HCT116 (cell line): ENCODE measurements at regions not wholly inside any gene's neighbourhood (a gene's known extent, or its start where the extent isn't known, plus 50 kb on each side); places are given as distances from the start of the nearest gene placed in this dataset.

Experiments used
- ATAC-seq: fragments of 200-7000 bp; cut with Tn5 transposase; 2 replicates; pipeline ENCODE4 v1.9.1; 2020; ENCODE audit warnings: mild to moderate bottlenecking, moderate library complexity
- BruUV-seq: library from RNA; stranded (reverse); fragments of 400-500 nt; replicated peaks from 2 replicates; lab custom pipeline; 2021; lab: Mats Ljungman, UMichigan
- CTCF ChIA-PET: fragments of 300-600 bp; sonication (Branson Sonifier 250); formaldehyde crosslinking; loops from one replicate; lab custom pipeline; 2021; ENCODE audit warnings: antibody characterized with exemption; lab: Charles Lee
- POLR2A ChIA-PET: fragments of 300-600, 350-600 bp; sonication (Branson Sonifier 250); formaldehyde crosslinking; loops from one replicate; lab custom pipeline; 2021; ENCODE audit warnings: antibody characterized with exemption; lab: Charles Lee
- RAD21 ChIA-PET, 2 experiments: fragments of 300-600 bp; sonication (Branson Sonifier 250); formaldehyde crosslinking; loops; one replicate each; lab custom pipeline; 2023; ENCODE audit warnings: low total read pairs in 2 of 2; ENCODE audit not compliant: uncharacterized antibody in 2 of 2, unreplicated experiment in 2 of 2, low non-redundant PET in 1 of 2; lab: Charles Lee
- DNase-seq: peaks from one replicate; pipeline ENCODE4 v3.0.0-alpha.2; 2010; ENCODE audit warnings: low read depth, low spot score
- H2AFZ ChIP-seq: fragments of 200-600 bp; shearing (Covaris generic), sonication (generic); 2 replicates; pipeline ENCODE4 v1.6.1; 2017; ENCODE audit warnings: low read depth, mixed run types, mixed read lengths, antibody characterized with exemption, low read length; ENCODE audit not compliant: poor library complexity, severe bottlenecking
- H3K27ac ChIP-seq: 2 replicates; pipeline ENCODE4 v1.5.1; 2012; ENCODE audit warnings: low read depth, low read length
- H3K27me3 ChIP-seq: fragments of 200-600 bp; sonication (generic); 2 replicates; pipeline ENCODE4 v1.6.1; 2016; ENCODE audit warnings: mixed run types, low read length, mixed read lengths; ENCODE audit not compliant: insufficient read depth
- H3K36me3 ChIP-seq, 2 experiments: fragments of 200-500 bp in 1 of 2; fragments of 200-600 bp in 1 of 2; sonication (Bioruptor generic) in 1 of 2; sonication (generic) in 1 of 2; 2 replicates each; pipeline versions ENCODE4 v1.5.1 to v1.6.1; 2014 to 2016; ENCODE audit warnings: low read length in 2 of 2, inconsistent platforms in 1 of 2, mixed read lengths in 1 of 2, mixed run types in 1 of 2; ENCODE audit not compliant: insufficient read depth in 2 of 2, control insufficient read depth in 1 of 2
- H3K4me1 ChIP-seq, 2 experiments: fragments of 200-600 bp in 1 of 2; sonication (generic) in 1 of 2; 2 replicates each; pipeline versions ENCODE4 v1.5.1 to v1.6.1; 2012 to 2017; ENCODE audit warnings: low read length in 2 of 2, inconsistent platforms in 1 of 2, mild to moderate bottlenecking in 1 of 2, mixed read lengths in 1 of 2, mixed run types in 1 of 2, moderate library complexity in 1 of 2; ENCODE audit not compliant: insufficient read depth in 2 of 2, control insufficient read depth in 1 of 2
- H3K4me2 ChIP-seq: fragments of 200-600 bp; sonication (generic); 2 replicates; pipeline ENCODE4 v1.6.1; 2017; ENCODE audit warnings: mixed run types, low read length, mixed read lengths
- H3K4me3 ChIP-seq, 2 experiments: fragments of 200-600 bp in 1 of 2; sonication (generic) in 1 of 2; replicated peaks in 1 of 2; 2 replicates each; pipeline ENCODE4 v1.5.1; 2011 to 2016; ENCODE audit warnings: low read length in 2 of 2, control low read depth in 1 of 2, low read depth in 1 of 2, mild to moderate bottlenecking in 1 of 2, mixed read lengths in 1 of 2, mixed run types in 1 of 2
- H3K79me2 ChIP-seq: fragments of 200-600 bp; sonication (generic); 2 replicates; pipeline ENCODE4 v1.6.1; 2017; ENCODE audit warnings: mild to moderate bottlenecking, mixed run types, low read length, moderate library complexity, mixed read lengths; ENCODE audit not compliant: insufficient read depth
- H3K9ac ChIP-seq: fragments of 200-600 bp; sonication (generic); 2 replicates; pipeline ENCODE4 v1.6.1; 2016; ENCODE audit warnings: low read length, mixed read lengths
- H3K9me2 ChIP-seq: fragments of 200-600 bp; sonication (generic), shearing (Covaris generic); 2 replicates; pipeline ENCODE4 v1.6.1; 2017; ENCODE audit warnings: mixed run types, mild to moderate bottlenecking, moderate library complexity; ENCODE audit not compliant: insufficient read depth
- H3K9me3 ChIP-seq, 2 experiments: fragments of 200-500 bp in 1 of 2; fragments of 200-600 bp in 1 of 2; sonication (Bioruptor generic) in 1 of 2; sonication (generic) in 1 of 2; 2 replicates each; pipeline ENCODE4 v1.6.1; 2014 to 2017; ENCODE audit warnings: low read length in 2 of 2, mixed read lengths in 2 of 2, inconsistent platforms in 1 of 2, low read depth in 1 of 2, mild to moderate bottlenecking in 1 of 2, mixed run types in 1 of 2, moderate library complexity in 1 of 2; ENCODE audit not compliant: control insufficient read depth in 1 of 2, insufficient read depth in 1 of 2
- H4K20me1 ChIP-seq: fragments of 200-600 bp; sonication (generic), shearing (Covaris generic); 2 replicates; pipeline ENCODE4 v1.6.1; 2017; ENCODE audit warnings: mixed run types, mild to moderate bottlenecking, moderate library complexity; ENCODE audit not compliant: insufficient read depth
- CEBPB ChIP-seq: IDR thresholded peaks from 2 replicates; pipeline ENCODE4 v1.6.1; 2012; ENCODE audit warnings: low read depth
- EGR1 ChIP-seq: IDR thresholded peaks from 2 replicates; pipeline ENCODE4 v1.6.1; 2012; ENCODE audit warnings: low read depth
- ELF1 ChIP-seq: IDR thresholded peaks from 2 replicates; pipeline ENCODE4 v1.6.1; 2012; ENCODE audit warnings: low read depth, borderline replicate concordance
- RAD21 ChIP-seq: IDR thresholded peaks from 2 replicates; pipeline ENCODE4 v1.6.1; 2012; ENCODE audit warnings: low read depth, mild to moderate bottlenecking
- SIN3A ChIP-seq: IDR thresholded peaks from 2 replicates; pipeline ENCODE4 v1.6.1; 2012; ENCODE audit warnings: low read depth
- SRF ChIP-seq: IDR thresholded peaks from 2 replicates; pipeline ENCODE4 v1.6.1; 2012; ENCODE audit warnings: low read depth
- ZFX ChIP-seq: fragments of 450-650 bp; IDR thresholded peaks from 2 replicates; pipeline ENCODE4 v1.6.1; 2017
- ZNF274 ChIP-seq: fragments of 200-500 bp; sonication (Bioruptor generic); IDR thresholded peaks from 2 replicates; pipeline ENCODE4 v1.6.1; 2014; ENCODE audit warnings: mild to moderate bottlenecking, low read depth, low read length, inconsistent platforms
- intact Hi-C: fragments of 100-400 bp; cut with micrococcal nuclease; formaldehyde crosslinking; loops from 2 replicates; pipeline ENCODE4 v1.10.0; 2022
- TF ChIP-seq, protein P1 (sequence below): IDR thresholded peaks from 2 replicates; pipeline ENCODE4 v1.6.1; 2012; ENCODE audit warnings: low read depth
- TF ChIP-seq, protein P2 (sequence below): IDR thresholded peaks from 2 replicates; pipeline ENCODE4 v1.6.1; 2011; ENCODE audit warnings: mild to moderate bottlenecking, low read length, moderate library complexity; ENCODE audit not compliant: insufficient replicate concordance; ENCODE audit errors: extremely low read depth
- TF ChIP-seq, protein P3 (sequence below): IDR thresholded peaks from 2 replicates; pipeline ENCODE4 v1.6.1; 2012

DNA sequence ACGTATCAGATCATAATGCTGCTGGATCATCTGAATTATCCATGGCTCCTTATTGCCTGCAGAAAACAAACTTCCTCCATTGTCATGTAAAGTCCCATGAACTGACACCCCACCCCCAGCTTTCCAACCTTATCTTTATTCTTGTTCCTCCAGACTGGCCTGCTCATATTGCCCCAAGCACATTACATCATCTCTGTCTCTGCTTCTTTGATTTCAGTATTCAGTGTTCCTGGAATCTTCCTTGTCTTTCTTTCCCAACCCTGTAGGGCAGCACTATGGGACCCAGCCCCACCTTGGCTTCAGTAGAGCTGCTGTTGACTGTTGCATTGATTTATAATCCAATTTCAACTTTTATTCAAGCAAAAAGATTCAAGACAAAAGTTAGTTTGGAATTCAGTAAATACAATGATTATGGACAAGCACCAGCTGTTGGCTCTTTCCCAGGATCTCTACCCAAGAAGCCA lies 187.5 kb upstream of the ECI2 start:
- H3K9me3 ChIP-seq, result no peaks in the 10 kb centered on the region
- RAD21 ChIA-PET, result no interaction called here
- TF ChIP-seq RAD21 (no peak), SIN3A (no peak), CEBPB (no peak), ZFX (no peak), SRF (no peak), ELF1 (no peak), EGR1 (no peak), ZNF274 (no peak)
- TF ChIP-seq, protein P1, sequence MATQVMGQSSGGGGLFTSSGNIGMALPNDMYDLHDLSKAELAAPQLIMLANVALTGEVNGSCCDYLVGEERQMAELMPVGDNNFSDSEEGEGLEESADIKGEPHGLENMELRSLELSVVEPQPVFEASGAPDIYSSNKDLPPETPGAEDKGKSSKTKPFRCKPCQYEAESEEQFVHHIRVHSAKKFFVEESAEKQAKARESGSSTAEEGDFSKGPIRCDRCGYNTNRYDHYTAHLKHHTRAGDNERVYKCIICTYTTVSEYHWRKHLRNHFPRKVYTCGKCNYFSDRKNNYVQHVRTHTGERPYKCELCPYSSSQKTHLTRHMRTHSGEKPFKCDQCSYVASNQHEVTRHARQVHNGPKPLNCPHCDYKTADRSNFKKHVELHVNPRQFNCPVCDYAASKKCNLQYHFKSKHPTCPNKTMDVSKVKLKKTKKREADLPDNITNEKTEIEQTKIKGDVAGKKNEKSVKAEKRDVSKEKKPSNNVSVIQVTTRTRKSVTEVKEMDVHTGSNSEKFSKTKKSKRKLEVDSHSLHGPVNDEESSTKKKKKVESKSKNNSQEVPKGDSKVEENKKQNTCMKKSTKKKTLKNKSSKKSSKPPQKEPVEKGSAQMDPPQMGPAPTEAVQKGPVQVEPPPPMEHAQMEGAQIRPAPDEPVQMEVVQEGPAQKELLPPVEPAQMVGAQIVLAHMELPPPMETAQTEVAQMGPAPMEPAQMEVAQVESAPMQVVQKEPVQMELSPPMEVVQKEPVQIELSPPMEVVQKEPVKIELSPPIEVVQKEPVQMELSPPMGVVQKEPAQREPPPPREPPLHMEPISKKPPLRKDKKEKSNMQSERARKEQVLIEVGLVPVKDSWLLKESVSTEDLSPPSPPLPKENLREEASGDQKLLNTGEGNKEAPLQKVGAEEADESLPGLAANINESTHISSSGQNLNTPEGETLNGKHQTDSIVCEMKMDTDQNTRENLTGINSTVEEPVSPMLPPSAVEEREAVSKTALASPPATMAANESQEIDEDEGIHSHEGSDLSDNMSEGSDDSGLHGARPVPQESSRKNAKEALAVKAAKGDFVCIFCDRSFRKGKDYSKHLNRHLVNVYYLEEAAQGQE, result no peak
- TF ChIP-seq, protein P2, sequence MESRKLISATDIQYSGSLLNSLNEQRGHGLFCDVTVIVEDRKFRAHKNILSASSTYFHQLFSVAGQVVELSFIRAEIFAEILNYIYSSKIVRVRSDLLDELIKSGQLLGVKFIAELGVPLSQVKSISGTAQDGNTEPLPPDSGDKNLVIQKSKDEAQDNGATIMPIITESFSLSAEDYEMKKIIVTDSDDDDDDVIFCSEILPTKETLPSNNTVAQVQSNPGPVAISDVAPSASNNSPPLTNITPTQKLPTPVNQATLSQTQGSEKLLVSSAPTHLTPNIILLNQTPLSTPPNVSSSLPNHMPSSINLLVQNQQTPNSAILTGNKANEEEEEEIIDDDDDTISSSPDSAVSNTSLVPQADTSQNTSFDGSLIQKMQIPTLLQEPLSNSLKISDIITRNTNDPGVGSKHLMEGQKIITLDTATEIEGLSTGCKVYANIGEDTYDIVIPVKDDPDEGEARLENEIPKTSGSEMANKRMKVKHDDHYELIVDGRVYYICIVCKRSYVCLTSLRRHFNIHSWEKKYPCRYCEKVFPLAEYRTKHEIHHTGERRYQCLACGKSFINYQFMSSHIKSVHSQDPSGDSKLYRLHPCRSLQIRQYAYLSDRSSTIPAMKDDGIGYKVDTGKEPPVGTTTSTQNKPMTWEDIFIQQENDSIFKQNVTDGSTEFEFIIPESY, result no peak
- TF ChIP-seq, protein P3, sequence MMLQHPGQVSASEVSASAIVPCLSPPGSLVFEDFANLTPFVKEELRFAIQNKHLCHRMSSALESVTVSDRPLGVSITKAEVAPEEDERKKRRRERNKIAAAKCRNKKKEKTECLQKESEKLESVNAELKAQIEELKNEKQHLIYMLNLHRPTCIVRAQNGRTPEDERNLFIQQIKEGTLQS, result no peak
- TF ChIP-seq, all 23 proteins: peak for 0
- ChIA-PET CTCF (no interaction called here), POLR2A (no interaction called here)
- Histone ChIP-seq H3K9ac (no peak overlapping the region), H3K4me1 (no peaks in the 10 kb centered on the region), H2AFZ (no peak overlapping the region), H3K79me2 (no peaks in the 10 kb centered on the region), H3K36me3 (no peaks in the 10 kb centered on the region), H3K4me2 (no peak overlapping the region), H3K4me3 (no peak overlapping the region), H4K20me1 (no peaks in the 10 kb centered on the region), H3K27ac (no peak overlapping the region), H3K9me2 (no peaks in the 10 kb centered on the region), H3K27me3 (no peaks in the 10 kb centered on the region)
- intact Hi-C loops, result no loop called here
- BruUV-seq, result no TSS peak
- ATAC-seq (no peak), DNase-seq (no peak)
